ENCODE measurements at regions not wholly inside any gene's neighbourhood (a gene's known extent, or its start where the extent isn't known, plus 50 kb on each side); places are given as distances from the start of the nearest gene placed in this dataset.

- no peak for DNase-seq
Observed at GRCh38 chr15:70556151-70556741, 207.1 kb downstream of the UACA start.

- no peak for DNase-seq
Observed at GRCh38 chr15:70555713-70556112, 207.6 kb downstream of the UACA start.

- no peak for DNase-seq
Observed at GRCh38 chr15:70547846-70548487, 215.4 kb downstream of the UACA start.

- DNase-seq: no peak
Observed at GRCh38 chr15:70545526-70545925, 217.8 kb downstream of the UACA start.

GRCh38 chr15:70541511-70541910, 221.8 kb downstream of the UACA start:
- no peak for DNase-seq

GRCh38 chr15:70539912-70540530, 223.3 kb downstream of the UACA start:
- no peak for DNase-seq

GRCh38 chr15:70539409-70539808, 223.9 kb downstream of the UACA start:
- DNase-seq: no peak

- DNase-seq: no peak
Observed at GRCh38 chr15:70538278-70538677, 225.1 kb downstream of the UACA start.

- no peak for DNase-seq
Observed at GRCh38 chr15:70535955-70536338, 227.4 kb downstream of the UACA start.

- DNase-seq: no peak
Observed at GRCh38 chr15:70535071-70535954, 228.0 kb downstream of the UACA start.

- DNase-seq: no peak
Observed at GRCh38 chr15:70533931-70534742, 229.2 kb downstream of the UACA start.

- no peak for DNase-seq
Observed at GRCh38 chr15:70532531-70533186, 230.7 kb downstream of the UACA start.

- DNase-seq: no peak
Observed at GRCh38 chr15:70531576-70531975, 231.8 kb downstream of the UACA start.

- no peak for DNase-seq
Observed at GRCh38 chr15:70530906-70531305, 232.5 kb downstream of the UACA start.

GRCh38 chr15:70530503-70530902, 232.9 kb downstream of the UACA start:
- DNase-seq: no peak

GRCh38 chr15:70530017-70530499, 233.3 kb downstream of the UACA start:
- DNase-seq: no peak

GRCh38 chr15:70528816-70529215, 234.5 kb downstream of the UACA start:
- no peak for DNase-seq

- DNase-seq: no peak
Observed at GRCh38 chr15:70528270-70528706, 235.1 kb downstream of the UACA start.

GRCh38 chr15:70526974-70527325, 236.4 kb downstream of the UACA start:
- no peak for DNase-seq

GRCh38 chr15:70526221-70526973, 237.0 kb downstream of the UACA start:
- peak; percentile 54 for DNase-seq

GRCh38 chr15:70525551-70525950, 237.8 kb downstream of the UACA start:
- no peak for DNase-seq

All from skin of body (tissue), 1 donor.